IMR-90 (cell line): ENCODE measurements at regions not wholly inside any gene's neighbourhood (a gene's known extent, or its start where the extent isn't known, plus 50 kb on each side); places are given as distances from the start of the nearest gene placed in this dataset.

Source experiments
- ATAC-seq: fragments of 200-7000 bp; cut with Tn5 transposase; 2 replicates; pipeline ENCODE4 v1.9.1; 2020; ENCODE audit warnings: low read depth, mild to moderate bottlenecking, moderate library complexity
- BruUV-seq: library from RNA; stranded (reverse); fragments of 400-500 nt; replicated peaks from 2 replicates; lab custom pipeline; 2021; lab: Mats Ljungman, UMichigan
- CTCF ChIA-PET: fragments of 300-600 bp; formaldehyde crosslinking; extraction: SDS; loops from one replicate; lab custom pipeline; 2021; ENCODE audit warnings: antibody characterized with exemption; lab: Yijun Ruan, JAX
- POLR2A ChIA-PET: fragments of 300-600 bp; sonication (Branson Sonifier 250); formaldehyde crosslinking; loops from one replicate; lab custom pipeline; 2022; ENCODE audit warnings: antibody characterized with exemption; ENCODE audit not compliant: unreplicated experiment; lab: Charles Lee
- DNase-seq: peaks from one replicate; pipeline ENCODE4 v3.0.0; 2013
- H2AFZ ChIP-seq: replicated peaks from 2 replicates; pipeline ENCODE3; 2013; ENCODE audit warnings: low read length, mild to moderate bottlenecking; ENCODE audit not compliant: poor library complexity
- H2AK5ac ChIP-seq: 2 replicates; pipeline ENCODE4 v1.6.1; 2013; ENCODE audit warnings: low read depth, low read length, inconsistent platforms
- H2AK9ac ChIP-seq: replicated peaks from 2 replicates; pipeline ENCODE3; 2013; ENCODE audit warnings: mild to moderate bottlenecking, low read depth, low read length, moderate library complexity; ENCODE audit not compliant: poor library complexity
- H2BK120ac ChIP-seq: 2 replicates; pipeline ENCODE4 v1.6.1; 2013; ENCODE audit warnings: low read depth, low read length, inconsistent platforms
- H2BK15ac ChIP-seq: 3 replicates; pipeline ENCODE4 v1.6.1; 2013; ENCODE audit warnings: low read depth, low read length, inconsistent platforms
- H2BK20ac ChIP-seq: 2 replicates; pipeline ENCODE4 v1.6.1; 2013; ENCODE audit warnings: low read depth, mild to moderate bottlenecking, inconsistent platforms, low read length, moderate library complexity
- H2BK5ac ChIP-seq: 2 replicates; pipeline ENCODE4 v1.6.1; 2013; ENCODE audit warnings: mild to moderate bottlenecking, low read depth, low read length, inconsistent platforms; ENCODE audit not compliant: poor library complexity, severe bottlenecking
- H3K14ac ChIP-seq: replicated peaks from 2 replicates; pipeline ENCODE4 v1.6.1; 2013; ENCODE audit warnings: low read depth, low read length, inconsistent platforms
- H3K18ac ChIP-seq: 2 replicates; pipeline ENCODE4 v1.6.1; 2013; ENCODE audit warnings: low read depth, low read length, control low read depth
- H3K23ac ChIP-seq: 2 replicates; pipeline ENCODE4 v1.6.1; 2013; ENCODE audit warnings: low read depth, low read length, inconsistent platforms
- H3K27ac ChIP-seq: 2 replicates; pipeline ENCODE4 v1.5.1; 2013; ENCODE audit warnings: mild to moderate bottlenecking, control low read depth, low read length; ENCODE audit not compliant: insufficient read depth
- H3K27me3 ChIP-seq: 2 replicates; pipeline ENCODE4 v1.6.1; 2013; ENCODE audit warnings: low read length; ENCODE audit not compliant: control insufficient read depth, insufficient read depth
- H3K36me3 ChIP-seq: 2 replicates; pipeline ENCODE4 v1.6.1; 2013; ENCODE audit warnings: low read length, mixed read lengths; ENCODE audit not compliant: control insufficient read depth, insufficient read depth
- H3K4ac ChIP-seq: 2 replicates; pipeline ENCODE4 v1.6.1; 2013; ENCODE audit warnings: low read depth, low read length, inconsistent platforms
- H3K4me1 ChIP-seq: 2 replicates; pipeline ENCODE4 v1.6.1; 2013; ENCODE audit warnings: low read length, mixed read lengths; ENCODE audit not compliant: control insufficient read depth, insufficient read depth
- H3K4me2 ChIP-seq: 2 replicates; pipeline ENCODE4 v1.6.1; 2013; ENCODE audit warnings: low read depth, mild to moderate bottlenecking, control low read depth, low read length, moderate library complexity
- H3K4me3 ChIP-seq: 2 replicates; pipeline ENCODE4 v1.5.1; 2013; ENCODE audit warnings: low read depth, mild to moderate bottlenecking, control low read depth, low read length, moderate library complexity; ENCODE audit not compliant: insufficient read depth
- H3K56ac ChIP-seq: 2 replicates; pipeline ENCODE4 v1.6.1; 2013; ENCODE audit warnings: low read length, inconsistent platforms; ENCODE audit not compliant: insufficient read depth; ENCODE audit errors: extremely low read depth
- H3K79me1 ChIP-seq, 2 experiments: 2 replicates each; pipeline ENCODE4 v1.6.1; 2013; ENCODE audit warnings: low read length in 2 of 2, inconsistent platforms in 1 of 2, low read depth in 1 of 2
- H3K9ac ChIP-seq: 2 replicates; pipeline ENCODE4 v1.6.1; 2013; ENCODE audit warnings: low read depth, low read length, control low read depth
- H3K9me1 ChIP-seq: 2 replicates; pipeline ENCODE4 v1.6.1; 2013; ENCODE audit warnings: low read length, inconsistent platforms; ENCODE audit not compliant: insufficient read depth
- H3K9me3 ChIP-seq: 2 replicates; pipeline ENCODE4 v1.6.1; 2013; ENCODE audit warnings: low read length; ENCODE audit not compliant: control insufficient read depth, insufficient read depth
- H4K20me1 ChIP-seq: 2 replicates; pipeline ENCODE4 v1.6.1; 2013; ENCODE audit warnings: low read length, inconsistent platforms; ENCODE audit not compliant: insufficient read depth
- H4K5ac ChIP-seq: 2 replicates; pipeline ENCODE4 v1.6.1; 2013; ENCODE audit warnings: mild to moderate bottlenecking, low read depth, low read length, control low read depth
- H4K8ac ChIP-seq, 2 experiments: 2 replicates each; pipeline ENCODE4 v1.6.1; 2013; ENCODE audit warnings: low read depth in 2 of 2, low read length in 2 of 2, control low read depth in 1 of 2, inconsistent platforms in 1 of 2
- H4K91ac ChIP-seq: 2 replicates; pipeline ENCODE4 v1.6.1; 2013; ENCODE audit warnings: low read depth, low read length, inconsistent platforms; ENCODE audit not compliant: insufficient read depth
- BHLHE40 ChIP-seq: fragments of 150-350 bp; IDR thresholded peaks from 2 replicates; pipeline ENCODE4 v1.6.1; 2016; ENCODE audit warnings: mild to moderate bottlenecking, low read depth, low read length
- CEBPB ChIP-seq: IDR thresholded peaks from 2 replicates; pipeline ENCODE4 v1.6.1; 2012; ENCODE audit warnings: low read depth, low read length, improper control_type of control experiment
- CHD1 ChIP-seq: IDR thresholded peaks from 2 replicates; pipeline ENCODE4 v1.6.1; 2012; ENCODE audit warnings: low read depth, low read length, improper control_type of control experiment
- ELK1 ChIP-seq: fragments of 150-350 bp; IDR thresholded peaks from 2 replicates; pipeline ENCODE4 v1.6.1; 2016; ENCODE audit warnings: low read depth, mild to moderate bottlenecking, low read length, moderate library complexity, borderline replicate concordance
- FOS ChIP-seq: fragments of 150-350 bp; IDR thresholded peaks from 2 replicates; pipeline ENCODE4 v1.6.1; 2016; ENCODE audit warnings: low read depth, low read length
- MAFK ChIP-seq: IDR thresholded peaks from 2 replicates; pipeline ENCODE4 v1.6.1; 2012; ENCODE audit warnings: low read depth, low read length, improper control_type of control experiment
- MAZ ChIP-seq: IDR thresholded peaks from 2 replicates; pipeline ENCODE4 v1.6.1; 2012; ENCODE audit warnings: low read depth, mild to moderate bottlenecking, low read length, improper control_type of control experiment, moderate library complexity, borderline replicate concordance
- MXI1 ChIP-seq: IDR thresholded peaks from 2 replicates; pipeline ENCODE4 v1.6.1; 2012; ENCODE audit warnings: low read depth, mild to moderate bottlenecking, low read length, moderate library complexity, borderline replicate concordance
- NFE2L2 ChIP-seq: fragments of 150-350 bp; IDR thresholded peaks from 2 replicates; pipeline ENCODE4 v1.6.1; 2016; ENCODE audit warnings: low read depth, mild to moderate bottlenecking, low read length
- POLR2A ChIP-seq: IDR thresholded peaks from 2 replicates; pipeline ENCODE4 v1.6.1; 2012; ENCODE audit warnings: mild to moderate bottlenecking, low read depth, low read length
- RAD21 ChIP-seq: IDR thresholded peaks from 2 replicates; pipeline ENCODE4 v1.6.1; 2012; ENCODE audit warnings: low read length, improper control_type of control experiment
- RCOR1 ChIP-seq: IDR thresholded peaks from 2 replicates; pipeline ENCODE4 v1.6.1; 2012; ENCODE audit warnings: mild to moderate bottlenecking, low read length, improper control_type of control experiment; ENCODE audit not compliant: insufficient replicate concordance
- RFX5 ChIP-seq: IDR thresholded peaks from 2 replicates; pipeline ENCODE4 v1.8.0; 2012; ENCODE audit warnings: low read depth, mild to moderate bottlenecking, low read length, moderate library complexity
- SMC3 ChIP-seq: fragments of 150-350 bp; IDR thresholded peaks from 2 replicates; pipeline ENCODE4 v1.6.1; 2016; ENCODE audit warnings: low read depth, mild to moderate bottlenecking, antibody characterized with exemption, low read length, moderate library complexity
- USF2 ChIP-seq: fragments of 150-350 bp; IDR thresholded peaks from 2 replicates; pipeline ENCODE4 v1.6.1; 2017; ENCODE audit warnings: mild to moderate bottlenecking, antibody characterized with exemption, low read length, low read depth
- WGBS, 2 experiments: methylation state at CpG; one replicate each; pipeline versions ENCODE4 v1.1.5 to v1.1.7; 2013; ENCODE audit warnings: missing lambda C conversion rate in 2 of 2; ENCODE audit not compliant: insufficient read length in 1 of 2; ENCODE audit errors: extremely low coverage in 2 of 2; 5-methylcytosine and 5-hydroxymethylcytosine counted together
- dilution Hi-C: fragments of 300-500 bp; cut with HindIII; formaldehyde crosslinking; loops from one replicate; pipeline ENCODE4 v1.14.3; 2018; ENCODE audit warnings: low sequenced_read_pairs; ENCODE audit not compliant: unreplicated experiment
- in situ Hi-C: fragments of 300-500 bp; cut with MboI; formaldehyde crosslinking; loops from 3 replicates; pipeline ENCODE4 v1.14.3; 2019; ENCODE audit warnings: low sequenced_read_pairs, inconsistent platforms, mixed read lengths
- intact Hi-C: fragments of 100-400 bp; cut with micrococcal nuclease; formaldehyde crosslinking; loops from 2 replicates; pipeline ENCODE4 v1.10.0; 2022
- TF ChIP-seq, protein P1 (sequence below): conservative IDR thresholded peaks from 2 replicates; pipeline ENCODE4 v1.5.1; 2012; ENCODE audit warnings: mild to moderate bottlenecking, low read depth, low read length, improper control_type of control experiment

GRCh38 chr12:25005376-25005775, 56.5 kb upstream of the BCAT1 start:
- no peak overlapping the region for H2AK5ac ChIP-seq
- no peak overlapping the region for H3K4me2 ChIP-seq
- H3K4me1 ChIP-seq: no peaks in the 10 kb centered on the region
- no CpG with 5 or more reads among the region's 4 CpGs for WGBS, 2 experiments
- no peak overlapping the region for H4K8ac ChIP-seq
- dilution Hi-C loops (no loop called here), intact Hi-C loops (no loop called here), in situ Hi-C loops (no loop called here)
- H3K36me3 ChIP-seq: no peaks in the 10 kb centered on the region
- no TSS peak for BruUV-seq
- H3K56ac ChIP-seq: no peak overlapping the region
- no peaks in the 10 kb centered on the region for H4K20me1 ChIP-seq
- no peak overlapping the region for H3K18ac ChIP-seq
- POLR2A ChIA-PET: no interaction called here
- H2AK9ac ChIP-seq: no peak overlapping the region
- no peak overlapping the region for H3K4ac ChIP-seq
- H2BK20ac ChIP-seq: no peak overlapping the region
- H3K9me3 ChIP-seq: no peaks in the 10 kb centered on the region
- no peaks in the 10 kb centered on the region for H3K27me3 ChIP-seq
- TF ChIP-seq RAD21 (no peak), SMC3 (no peak), BHLHE40 (no peak), MAZ (no peak), NFE2L2 (no peak), ELK1 (no peak), USF2 (no peak), CHD1 (no peak), RCOR1 (no peak), RFX5 (no peak), MXI1 (no peak), CEBPB (no peak), MAFK (no peak), POLR2A (no peak), FOS (no peak)
- TF ChIP-seq, protein P1, sequence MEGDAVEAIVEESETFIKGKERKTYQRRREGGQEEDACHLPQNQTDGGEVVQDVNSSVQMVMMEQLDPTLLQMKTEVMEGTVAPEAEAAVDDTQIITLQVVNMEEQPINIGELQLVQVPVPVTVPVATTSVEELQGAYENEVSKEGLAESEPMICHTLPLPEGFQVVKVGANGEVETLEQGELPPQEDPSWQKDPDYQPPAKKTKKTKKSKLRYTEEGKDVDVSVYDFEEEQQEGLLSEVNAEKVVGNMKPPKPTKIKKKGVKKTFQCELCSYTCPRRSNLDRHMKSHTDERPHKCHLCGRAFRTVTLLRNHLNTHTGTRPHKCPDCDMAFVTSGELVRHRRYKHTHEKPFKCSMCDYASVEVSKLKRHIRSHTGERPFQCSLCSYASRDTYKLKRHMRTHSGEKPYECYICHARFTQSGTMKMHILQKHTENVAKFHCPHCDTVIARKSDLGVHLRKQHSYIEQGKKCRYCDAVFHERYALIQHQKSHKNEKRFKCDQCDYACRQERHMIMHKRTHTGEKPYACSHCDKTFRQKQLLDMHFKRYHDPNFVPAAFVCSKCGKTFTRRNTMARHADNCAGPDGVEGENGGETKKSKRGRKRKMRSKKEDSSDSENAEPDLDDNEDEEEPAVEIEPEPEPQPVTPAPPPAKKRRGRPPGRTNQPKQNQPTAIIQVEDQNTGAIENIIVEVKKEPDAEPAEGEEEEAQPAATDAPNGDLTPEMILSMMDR: no peak
- ATAC-seq (no peak), DNase-seq (no peak)
- H3K4me3 ChIP-seq: no peak overlapping the region
- no peak overlapping the region for H2AFZ ChIP-seq
- CTCF ChIA-PET: no interaction called here
- H3K14ac ChIP-seq: no peak overlapping the region
- H4K5ac ChIP-seq: no peak overlapping the region
- H3K9me1 ChIP-seq: no peaks in the 10 kb centered on the region
- no peak overlapping the region for H3K23ac ChIP-seq
- no peak overlapping the region for H2BK15ac ChIP-seq
- H3K79me1 ChIP-seq: no peaks in the 10 kb centered on the region
- no peak overlapping the region for H3K27ac ChIP-seq
- no peak overlapping the region for H2BK5ac ChIP-seq
- no peak overlapping the region for H2BK120ac ChIP-seq
- H4K91ac ChIP-seq: no peak overlapping the region
- H3K9ac ChIP-seq: no peak overlapping the region
